ENCODE measurements at regions not wholly inside any gene's neighbourhood (a gene's known extent, or its start where the extent isn't known, plus 50 kb on each side); places are given as distances from the start of the nearest gene placed in this dataset.

- H3K27me3 ChIP-seq (ENCODE audit: low read length), result no peaks in the 10 kb centered on the region
- no peaks in the 10 kb centered on the region for H3K9me2 ChIP-seq (replicated peaks; ENCODE audit: insufficient read depth, low read length)
- no peaks in the 10 kb centered on the region for H4K20me1 ChIP-seq (ENCODE audit: low read depth, low read length)
- no peak overlapping the region for H3K9ac ChIP-seq (ENCODE audit: low read length)
- H3K36me3 ChIP-seq (ENCODE audit: low read length), result no peaks in the 10 kb centered on the region
- H3K79me2 ChIP-seq (ENCODE audit: insufficient read depth, low read length), result no peaks in the 10 kb centered on the region
- no peak overlapping the region for H3K4me2 ChIP-seq (ENCODE audit: low read depth, low read length, poor library complexity, severe bottlenecking)
- H2AFZ ChIP-seq (ENCODE audit: low read depth, low read length, severe bottlenecking), result no peak overlapping the region
- H3F3A ChIP-seq (ENCODE audit: insufficient read depth), result no peaks in the 10 kb centered on the region
- no peak for TF ChIP-seq EZH2phosphoT487 (conservative IDR thresholded peaks at IDR 0.05; ENCODE audit: low read length)
- no peak for TF ChIP-seq CTCF (IDR thresholded peaks at IDR 0.05; ENCODE audit: insufficient read depth, low read length, poor library complexity, severe bottlenecking)
- H3K27ac ChIP-seq (ENCODE audit: low read depth, low read length), result no peak overlapping the region
- no peak overlapping the region for H3K4me3 ChIP-seq (ENCODE audit: insufficient read depth, low read length, poor library complexity, severe bottlenecking)
- H3K9me3 ChIP-seq (ENCODE audit: insufficient read depth, low read length), result no peaks in the 10 kb centered on the region
Measured at GRCh38 chr6:27056615-27057014, 190.9 kb upstream of the PRSS16 start.

GRCh38 chr6:27059621-27060425 is 187.7 kb upstream of the PRSS16 start:
- no peaks in the 10 kb centered on the region for H3K9me3 ChIP-seq (ENCODE audit: insufficient read depth, low read length)
- no peaks in the 10 kb centered on the region for H3K79me2 ChIP-seq (ENCODE audit: insufficient read depth, low read length)
- no peak overlapping the region for H3K4me2 ChIP-seq (ENCODE audit: low read depth, low read length, poor library complexity, severe bottlenecking)
- H2AFZ ChIP-seq (ENCODE audit: low read depth, low read length, severe bottlenecking), result no peak overlapping the region
- no peak overlapping the region for H3K27ac ChIP-seq (ENCODE audit: low read depth, low read length)
- no peak for TF ChIP-seq CTCF (IDR thresholded peaks at IDR 0.05; ENCODE audit: insufficient read depth, low read length, poor library complexity, severe bottlenecking)
- no peak for TF ChIP-seq EZH2phosphoT487 (conservative IDR thresholded peaks at IDR 0.05; ENCODE audit: low read length)
- no peak overlapping the region for H3K9ac ChIP-seq (ENCODE audit: low read length)
- no peaks in the 10 kb centered on the region for H3K27me3 ChIP-seq (ENCODE audit: low read length)
- H3K9me2 ChIP-seq (replicated peaks; ENCODE audit: insufficient read depth, low read length), result no peaks in the 10 kb centered on the region
- no peaks in the 10 kb centered on the region for H3K36me3 ChIP-seq (ENCODE audit: low read length)
- no peaks in the 10 kb centered on the region for H3F3A ChIP-seq (ENCODE audit: insufficient read depth)
- H4K20me1 ChIP-seq (ENCODE audit: low read depth, low read length), result no peaks in the 10 kb centered on the region
- no peak overlapping the region for H3K4me3 ChIP-seq (ENCODE audit: insufficient read depth, low read length, poor library complexity, severe bottlenecking)

- Histone ChIP-seq H3K9me3 (ENCODE audit: insufficient read depth, low read length) (no peaks in the 10 kb centered on the region), H3K4me3 (ENCODE audit: insufficient read depth, low read length, poor library complexity, severe bottlenecking) (no peak overlapping the region), H3K9ac (ENCODE audit: low read length) (no peak overlapping the region), H3K4me2 (ENCODE audit: low read depth, low read length, poor library complexity, severe bottlenecking) (no peak overlapping the region), H3K27ac (ENCODE audit: low read depth, low read length) (no peak overlapping the region), H3F3A (ENCODE audit: insufficient read depth) (no peaks in the 10 kb centered on the region), H3K36me3 (ENCODE audit: low read length) (no peaks in the 10 kb centered on the region), H4K20me1 (ENCODE audit: low read depth, low read length) (no peaks in the 10 kb centered on the region), H3K79me2 (ENCODE audit: insufficient read depth, low read length) (no peaks in the 10 kb centered on the region), H3K27me3 (ENCODE audit: low read length) (no peaks in the 10 kb centered on the region), H3K9me2 (replicated peaks; ENCODE audit: insufficient read depth, low read length) (no peaks in the 10 kb centered on the region), H2AFZ (ENCODE audit: low read depth, low read length, severe bottlenecking) (no peak overlapping the region)
- TF ChIP-seq EZH2phosphoT487 (conservative IDR thresholded peaks at IDR 0.05; ENCODE audit: low read length) (no peak), CTCF (IDR thresholded peaks at IDR 0.05; ENCODE audit: insufficient read depth, low read length, poor library complexity, severe bottlenecking) (no peak)
Measured at GRCh38 chr6:27061235-27061993, 186.1 kb upstream of the PRSS16 start.
